T-cell (primary cell): ENCODE measurements at regions not wholly inside any gene's neighbourhood (a gene's known extent, or its start where the extent isn't known, plus 50 kb on each side); places are given as distances from the start of the nearest gene placed in this dataset.
A peak's percentile ranks its signal among the peaks of the same experiment; 100 is the strongest.

ENCODE experiments used
- ATAC-seq, 4 experiments: fragments of 200-7000 bp in 3 of 4; fragments of 150-1000 bp in 1 of 4; cut with Tn5 transposase; replicated peaks in 1 of 4; 1 replicate in 3 of 4; 2 replicates in 1 of 4; pipeline ENCODE4 v1.10.0; 2021; ENCODE audit warnings: moderate library complexity in 3 of 4, mild to moderate bottlenecking in 2 of 4, moderate number of reproducible peaks in 1 of 4
- CTCF ChIA-PET, 2 donors: fragments of 300-600 bp; sonication (Branson Sonifier 250); formaldehyde crosslinking; loops; one replicate each; lab custom pipeline; 2022; ENCODE audit warnings: antibody characterized with exemption in 2 of 2; lab: Charles Lee
- POLR2A ChIA-PET, 2 donors: fragments of 300-600 bp; sonication (Branson Sonifier 250); formaldehyde crosslinking; loops; one replicate each; lab custom pipeline; 2022; ENCODE audit warnings: antibody characterized with exemption in 2 of 2; lab: Charles Lee
- DNase-seq, 35 experiments: peaks; one replicate each; pipeline versions ENCODE4 v3.0.0 to v3.0.0-alpha.2; 2013 to 2023
- H3K27ac ChIP-seq: one replicate; pipeline ENCODE4 v1.5.1; 2013; ENCODE audit warnings: low read length
- H3K27me3 ChIP-seq, 2 experiments: replicated peaks in 1 of 2; 1 replicate in 1 of 2; 2 replicates in 1 of 2; pipeline versions ENCODE4 v1.6.1 to v1.7.0; 2013; ENCODE audit warnings: low read length in 1 of 2, mixed read lengths in 1 of 2; ENCODE audit not compliant: control insufficient read depth in 2 of 2, insufficient read depth in 2 of 2; ENCODE audit errors: extremely low read depth in 1 of 2
- H3K36me3 ChIP-seq, 2 donors: 1 replicate in 1 of 2; 2 replicates in 1 of 2; pipeline versions ENCODE4 v1.6.1 to v1.7.0; 2013; ENCODE audit warnings: low read length in 1 of 2; ENCODE audit not compliant: control insufficient read depth in 2 of 2, insufficient read depth in 1 of 2; ENCODE audit errors: extremely low read depth in 1 of 2
- H3K4me1 ChIP-seq, 2 experiments: 1 replicate in 1 of 2; 2 replicates in 1 of 2; pipeline versions ENCODE4 v1.6.1 to v1.7.0; 2013; ENCODE audit warnings: low read length in 2 of 2, mixed read lengths in 1 of 2; ENCODE audit not compliant: insufficient read depth in 2 of 2, control insufficient read depth in 1 of 2; ENCODE audit errors: extremely low read depth in 1 of 2
- H3K4me3 ChIP-seq, 2 donors: 1 replicate in 1 of 2; 2 replicates in 1 of 2; pipeline versions ENCODE4 v1.5.1 to v1.7.0; 2013; ENCODE audit warnings: mild to moderate bottlenecking in 2 of 2, low read length in 1 of 2, moderate library complexity in 1 of 2; ENCODE audit not compliant: control insufficient read depth in 1 of 2; ENCODE audit errors: extremely low read depth in 1 of 2
- H3K9me3 ChIP-seq: 2 replicates; pipeline ENCODE4 v1.7.0; 2013
- H3K27ac Mint-ChIP-seq, 2 donors: one replicate each; pipeline ENCODE4 v1.8.0; 2020 to 2021; ENCODE audit warnings: mild to moderate bottlenecking in 2 of 2, mixed read lengths in 2 of 2
- H3K27me3 Mint-ChIP-seq, 2 donors: one replicate each; pipeline ENCODE4 v1.8.0; 2021 to 2022; ENCODE audit warnings: mixed read lengths in 2 of 2
- H3K36me3 Mint-ChIP-seq: one replicate; pipeline ENCODE4 v1.8.0; 2021; ENCODE audit warnings: mixed read lengths
- H3K4me1 Mint-ChIP-seq, 3 donors: one replicate each; pipeline ENCODE4 v1.8.0; 2020 to 2022; ENCODE audit warnings: mixed read lengths in 3 of 3, mild to moderate bottlenecking in 1 of 3
- H3K4me3 Mint-ChIP-seq, 3 donors: one replicate each; pipeline ENCODE4 v1.8.0; 2020 to 2022; ENCODE audit warnings: mild to moderate bottlenecking in 3 of 3, mixed read lengths in 3 of 3, moderate library complexity in 3 of 3
- H3K9me3 Mint-ChIP-seq, 3 donors: one replicate each; pipeline ENCODE4 v1.8.0; 2020 to 2022; ENCODE audit warnings: mixed read lengths in 3 of 3
- WGBS: methylation state at CpG from one replicate; pipeline ENCODE4 v1.1.5; 2013; ENCODE audit warnings: missing lambda C conversion rate; ENCODE audit not compliant: insufficient coverage; 5-methylcytosine and 5-hydroxymethylcytosine counted together

- CTCF ChIA-PET, result interaction anchor here in 1 of 2 donors (1.1 kb wide), 1 partner anchor 202 kb away, joined by 4 read pairs; the partner anchor contains the start of gene TRIB2
- no peaks in the 10 kb centered on the region for H3K9me3 ChIP-seq
- no peaks in the 10 kb centered on the region for H3K27me3 ChIP-seq
- H3K4me1 Mint-ChIP-seq, result peaks cover 62 to 80% (median 80%) of the 10 kb centered on the region in 3 donors
- peaks cover 24 to 46% of the 10 kb centered on the region in 2 experiments for H3K4me1 ChIP-seq
- H3K36me3 ChIP-seq, result no peaks in the 10 kb centered on the region
- 75% methylated on average over 2 of the region's 3 CpGs for WGBS
- peak overlapping the region; percentile 51 for H3K27ac ChIP-seq
- peak overlapping the region; percentile 85 to 87 for H3K27ac Mint-ChIP-seq
- H3K27me3 Mint-ChIP-seq, result no peaks in the 10 kb centered on the region
- H3K4me3 Mint-ChIP-seq, result peak overlapping the region in 2 of 3 donors; percentile 45 to 73
- no peak overlapping the region for H3K4me3 ChIP-seq
- no peak for DNase-seq
- H3K9me3 Mint-ChIP-seq, result peaks cover 0 to 4% (median 4%) of the 10 kb centered on the region in 3 donors
- POLR2A ChIA-PET, result interaction anchor here in 1 of 2 donors (0.6 kb wide), 1 partner anchor 201 kb away, joined by 3 read pairs; no protein-coding TSS in a partner anchor
- ATAC-seq, result no peak
- H3K36me3 Mint-ChIP-seq, result no peaks in the 10 kb centered on the region
These were observed 202.6 kb upstream of the TRIB2 start for GRCh38 chr2:12514168-12514567.

GRCh38 chr2:12514631-12515437 lies 201.9 kb upstream of the TRIB2 start:
- no peak overlapping the region for H3K4me3 ChIP-seq

GRCh38 chr2:12515871-12516270 lies 200.9 kb upstream of the TRIB2 start:
- DNase-seq, result no peak
- peak overlapping the region; percentile 12 for H3K27ac ChIP-seq
- ChIA-PET POLR2A (no interaction called here), CTCF (no interaction called here)
- peak overlapping the region; percentile 66 to 85 for H3K27ac Mint-ChIP-seq
- no CpG with 5 or more reads among the region's 1 CpG for WGBS
- H3K36me3 Mint-ChIP-seq, result no peaks in the 10 kb centered on the region
- peaks cover 24 to 39% of the 10 kb centered on the region in 2 experiments for H3K4me1 ChIP-seq
- no peaks in the 10 kb centered on the region for H3K27me3 ChIP-seq
- H3K4me3 ChIP-seq, result no peak overlapping the region
- H3K9me3 ChIP-seq, result no peaks in the 10 kb centered on the region
- peak overlapping the region in 1 of 3 donors; percentile 73 for H3K4me3 Mint-ChIP-seq
- H3K27me3 Mint-ChIP-seq, result no peaks in the 10 kb centered on the region
- no peak for ATAC-seq
- H3K9me3 Mint-ChIP-seq, result peaks cover 0 to 4% (median 4%) of the 10 kb centered on the region in 3 donors
- peaks cover 48 to 66% (median 63%) of the 10 kb centered on the region in 3 donors for H3K4me1 Mint-ChIP-seq
- no peaks in the 10 kb centered on the region for H3K36me3 ChIP-seq

More at GRCh38 chr2:12514631-12515437, 201.9 kb upstream of the TRIB2 start:
- Histone ChIP-seq H3K9me3 (no peaks in the 10 kb centered on the region), H3K27ac (peak overlapping the region; percentile 51), H3K4me1 (peaks cover 24 to 46% of the 10 kb centered on the region in 2 experiments), H3K27me3 (no peaks in the 10 kb centered on the region), H3K36me3 (no peaks in the 10 kb centered on the region)
- H3K9me3 Mint-ChIP-seq, result peaks cover 0 to 4% (median 4%) of the 10 kb centered on the region in 3 donors
- H3K36me3 Mint-ChIP-seq, result no peaks in the 10 kb centered on the region
- no peaks in the 10 kb centered on the region for H3K27me3 Mint-ChIP-seq
- peak overlapping the region; percentile 85 to 87 for H3K27ac Mint-ChIP-seq
- WGBS, result 17% methylated on average over 2 of the region's 9 CpGs
- POLR2A ChIA-PET, result interaction anchor here (0.6 kb wide), 4 partner anchors 13 to 140 kb away, joined by 3 to 7 read pairs (median 4); no protein-coding TSS in a partner anchor
- H3K4me3 Mint-ChIP-seq, result peak overlapping the region; percentile 21 to 73 (median 45)
- peaks cover 58 to 76% (median 74%) of the 10 kb centered on the region in 3 donors for H3K4me1 Mint-ChIP-seq
- ATAC-seq (peak; percentile 89 to 92 (median 91)), DNase-seq (peak in 23 of 35 experiments; percentile 3 to 53 (median 29))
- CTCF ChIA-PET, result interaction anchor here in 1 of 2 donors (0.5 to 1.1 kb wide), 3 partner anchors 99 to 1838 kb away, joined by 3 to 7 read pairs (median 4); partner anchors contain the start of gene TRIB2

- DNase-seq (no peak), ATAC-seq (no peak)
- H3K36me3 ChIP-seq, result no peaks in the 10 kb centered on the region
- Mint-ChIP-seq H3K27me3 (no peaks in the 10 kb centered on the region), H3K36me3 (no peaks in the 10 kb centered on the region), H3K9me3 (no peaks in the 10 kb centered on the region), H3K4me3 (peak overlapping the region in 1 of 3 donors; percentile 4), H3K27ac (peak overlapping the region in 1 of 2 donors; percentile 5), H3K4me1 (peaks cover 25 to 39% (median 26%) of the 10 kb centered on the region in 3 donors)
- ChIA-PET CTCF (no interaction called here), POLR2A (no interaction called here)
- H3K9me3 ChIP-seq, result no peaks in the 10 kb centered on the region
- H3K4me1 ChIP-seq, result peaks cover 0 to 11% of the 10 kb centered on the region in 2 experiments
- no peaks in the 10 kb centered on the region for H3K27me3 ChIP-seq
- H3K27ac ChIP-seq, result no peak overlapping the region
- no peak overlapping the region for H3K4me3 ChIP-seq
- no CpG with 5 or more reads among the region's 1 CpG for WGBS
These were observed 183.3 kb upstream of the TRIB2 start for GRCh38 chr2:12533337-12534005.

- no peaks in the 10 kb centered on the region for H3K9me3 Mint-ChIP-seq
- no peak overlapping the region for H3K4me3 ChIP-seq
- peaks cover 0 to 11% of the 10 kb centered on the region in 2 experiments for H3K4me1 ChIP-seq
- H3K36me3 ChIP-seq, result no peaks in the 10 kb centered on the region
- no peak for ATAC-seq
- H3K36me3 Mint-ChIP-seq, result no peaks in the 10 kb centered on the region
- H3K9me3 ChIP-seq, result no peaks in the 10 kb centered on the region
- H3K4me1 Mint-ChIP-seq, result peaks cover 25 to 39% (median 26%) of the 10 kb centered on the region in 3 donors
- peak overlapping the region in 1 of 3 donors; percentile 26 for H3K4me3 Mint-ChIP-seq
- ChIA-PET CTCF (interaction anchor here in 1 of 2 donors (0.7 to 1.4 kb wide), 2 partner anchors 10 to 17 kb away, joined by 3 to 4 read pairs; no protein-coding TSS in a partner anchor), POLR2A (interaction anchor here in 1 of 2 donors (0.6 to 0.7 kb wide), 2 partner anchors 10 to 295 kb away, joined by 3 to 7 read pairs; no protein-coding TSS in a partner anchor)
- H3K27ac Mint-ChIP-seq, result peak overlapping the region in 1 of 2 donors; percentile 61
- no peaks in the 10 kb centered on the region for H3K27me3 Mint-ChIP-seq
- no peaks in the 10 kb centered on the region for H3K27me3 ChIP-seq
- DNase-seq, result no peak
- no CpG with 5 or more reads among the region's 3 CpGs for WGBS
- no peak overlapping the region for H3K27ac ChIP-seq
These were observed 182.0 kb upstream of the TRIB2 start for GRCh38 chr2:12534646-12535263.
